ENCODE measurements at regions not wholly inside any gene's neighbourhood (a gene's known extent, or its start where the extent isn't known, plus 50 kb on each side); places are given as distances from the start of the nearest gene placed in this dataset.

DNA sequence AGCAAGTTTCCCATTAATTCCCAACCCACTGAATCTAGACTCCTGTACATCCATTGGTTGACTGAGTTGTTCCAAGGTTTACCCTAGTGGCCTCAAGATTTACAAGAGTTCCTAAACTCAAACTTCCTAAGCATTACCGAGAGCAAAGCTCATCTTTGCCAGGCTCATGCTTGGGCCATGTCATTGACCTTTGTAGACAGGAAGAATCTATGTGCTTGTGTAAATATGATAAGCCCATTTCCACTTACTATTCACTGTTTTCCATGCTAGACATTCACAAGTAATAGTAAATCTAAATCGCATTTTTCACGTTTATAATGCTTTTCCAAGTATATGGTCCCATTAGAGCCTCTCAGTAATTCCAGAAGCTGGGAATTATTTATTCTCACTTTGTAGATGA, 534.5 kb upstream of the CLINT1 start:
- no peak overlapping the region for H3K9ac ChIP-seq (ENCODE audit: insufficient read depth, low read length)
- TF ChIP-seq, protein P1, sequence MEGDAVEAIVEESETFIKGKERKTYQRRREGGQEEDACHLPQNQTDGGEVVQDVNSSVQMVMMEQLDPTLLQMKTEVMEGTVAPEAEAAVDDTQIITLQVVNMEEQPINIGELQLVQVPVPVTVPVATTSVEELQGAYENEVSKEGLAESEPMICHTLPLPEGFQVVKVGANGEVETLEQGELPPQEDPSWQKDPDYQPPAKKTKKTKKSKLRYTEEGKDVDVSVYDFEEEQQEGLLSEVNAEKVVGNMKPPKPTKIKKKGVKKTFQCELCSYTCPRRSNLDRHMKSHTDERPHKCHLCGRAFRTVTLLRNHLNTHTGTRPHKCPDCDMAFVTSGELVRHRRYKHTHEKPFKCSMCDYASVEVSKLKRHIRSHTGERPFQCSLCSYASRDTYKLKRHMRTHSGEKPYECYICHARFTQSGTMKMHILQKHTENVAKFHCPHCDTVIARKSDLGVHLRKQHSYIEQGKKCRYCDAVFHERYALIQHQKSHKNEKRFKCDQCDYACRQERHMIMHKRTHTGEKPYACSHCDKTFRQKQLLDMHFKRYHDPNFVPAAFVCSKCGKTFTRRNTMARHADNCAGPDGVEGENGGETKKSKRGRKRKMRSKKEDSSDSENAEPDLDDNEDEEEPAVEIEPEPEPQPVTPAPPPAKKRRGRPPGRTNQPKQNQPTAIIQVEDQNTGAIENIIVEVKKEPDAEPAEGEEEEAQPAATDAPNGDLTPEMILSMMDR (conservative IDR thresholded peaks at IDR 0.05 in 1 of 2, IDR thresholded peaks at IDR 0.05 in 1 of 2; ENCODE audit: low read depth in 1 of 2, low read length in 2 of 2), result no peak
- no peak for TF ChIP-seq EZH2 (IDR thresholded peaks at IDR 0.05; ENCODE audit: low read length, missing control alignments)
- no peaks in the 10 kb centered on the region for H3K79me2 ChIP-seq (ENCODE audit: control insufficient read depth, insufficient read depth, low read length)
- H3K36me3 ChIP-seq (ENCODE audit: control insufficient read depth, insufficient read depth, low read length), result no peaks in the 10 kb centered on the region
- H3K27ac ChIP-seq (ENCODE audit: insufficient read depth, low read length), result no peak overlapping the region
- H3K4me3 ChIP-seq (replicated peaks in 1 of 4; ENCODE audit: control extremely low read depth in 1 of 4, insufficient read depth in 1 of 4, low read depth in 3 of 4, low read length in 4 of 4), result no peak overlapping the region
- H4K20me1 ChIP-seq (ENCODE audit: control insufficient read depth, extremely low read depth, insufficient read depth, low read length), result no peaks in the 10 kb centered on the region
- no peaks in the 10 kb centered on the region for H3K27me3 ChIP-seq (ENCODE audit: control insufficient read depth, insufficient read depth, low read length)
- no peak overlapping the region for H2AFZ ChIP-seq (ENCODE audit: low read length)
- H3K4me2 ChIP-seq (ENCODE audit: extremely low read depth, insufficient read depth, low read length), result no peak overlapping the region
- H3K9me3 ChIP-seq (ENCODE audit: control insufficient read depth, insufficient read depth, low read depth, low read length), result no peaks in the 10 kb centered on the region
- DNase-seq (ENCODE audit: low read depth in 2 of 2), result no peak
- peaks cover 6% of the 10 kb centered on the region for H3K4me1 ChIP-seq (ENCODE audit: control insufficient read depth, extremely low read depth, insufficient read depth, low read length)

DNA sequence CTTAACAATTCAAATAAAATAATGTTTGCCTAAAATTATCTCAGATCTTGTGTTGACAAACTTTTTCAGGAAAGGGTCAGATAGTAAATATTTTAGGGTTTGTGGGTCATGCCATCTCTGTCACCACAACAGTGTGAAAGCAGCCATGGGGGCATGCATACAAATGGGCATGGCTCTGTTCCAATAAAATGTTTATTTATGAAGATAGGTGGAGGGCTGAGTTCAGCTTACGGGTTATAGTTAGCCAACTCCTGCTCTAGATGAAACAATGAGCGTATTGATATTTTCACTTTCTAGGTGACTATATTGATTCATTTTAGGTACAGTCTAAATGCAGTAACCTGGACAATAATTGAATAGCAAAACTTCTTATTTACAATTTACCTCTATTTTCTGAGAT, 533.8 kb upstream of the CLINT1 start:
- H2AFZ ChIP-seq (ENCODE audit: low read length), result no peak overlapping the region
- no peaks in the 10 kb centered on the region for H3K9me3 ChIP-seq (ENCODE audit: control insufficient read depth, insufficient read depth, low read depth, low read length)
- H3K27me3 ChIP-seq (ENCODE audit: control insufficient read depth, insufficient read depth, low read length), result no peaks in the 10 kb centered on the region
- TF ChIP-seq, protein P1 (conservative IDR thresholded peaks at IDR 0.05 in 1 of 2, IDR thresholded peaks at IDR 0.05 in 1 of 2; ENCODE audit: low read depth in 1 of 2, low read length in 2 of 2), result no peak
- no peak for TF ChIP-seq EZH2 (IDR thresholded peaks at IDR 0.05; ENCODE audit: low read length, missing control alignments)
- H3K4me3 ChIP-seq (replicated peaks in 1 of 4; ENCODE audit: control extremely low read depth in 1 of 4, insufficient read depth in 1 of 4, low read depth in 3 of 4, low read length in 4 of 4), result no peak overlapping the region
- no peaks in the 10 kb centered on the region for H3K79me2 ChIP-seq (ENCODE audit: control insufficient read depth, insufficient read depth, low read length)
- H3K27ac ChIP-seq (ENCODE audit: insufficient read depth, low read length), result no peak overlapping the region
- no peaks in the 10 kb centered on the region for H4K20me1 ChIP-seq (ENCODE audit: control insufficient read depth, extremely low read depth, insufficient read depth, low read length)
- H3K36me3 ChIP-seq (ENCODE audit: control insufficient read depth, insufficient read depth, low read length), result no peaks in the 10 kb centered on the region
- DNase-seq (ENCODE audit: low read depth in 2 of 2), result no peak
- no peak overlapping the region for H3K9ac ChIP-seq (ENCODE audit: insufficient read depth, low read length)
- peaks cover 6% of the 10 kb centered on the region for H3K4me1 ChIP-seq (ENCODE audit: control insufficient read depth, extremely low read depth, insufficient read depth, low read length)
- no peak overlapping the region for H3K4me2 ChIP-seq (ENCODE audit: extremely low read depth, insufficient read depth, low read length)

DNA sequence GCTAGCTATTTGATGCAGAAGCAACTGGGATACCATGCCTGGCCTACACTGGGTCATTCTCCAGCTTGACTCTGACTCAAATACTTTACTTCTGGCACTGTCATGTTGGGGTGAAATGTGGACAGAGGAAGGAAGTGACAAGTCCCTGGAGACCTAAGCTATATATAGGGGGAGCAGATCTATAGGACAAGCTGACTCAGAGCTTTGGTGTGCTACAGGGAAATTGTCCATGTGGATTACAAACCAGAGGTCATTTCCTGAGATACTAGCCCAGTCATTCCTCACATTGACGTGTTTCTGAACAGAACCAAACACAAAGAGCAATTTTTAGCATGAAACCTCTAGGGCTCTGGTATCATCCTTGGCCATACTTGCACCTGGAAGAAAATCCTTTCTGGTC, 531.6 kb upstream of the CLINT1 start:
- DNase-seq (ENCODE audit: low read depth in 2 of 2), result peak; percentile 43 to 66
- H3K9ac ChIP-seq (ENCODE audit: insufficient read depth, low read length), result no peak overlapping the region
- H3K27me3 ChIP-seq (ENCODE audit: control insufficient read depth, insufficient read depth, low read length), result no peaks in the 10 kb centered on the region
- no peaks in the 10 kb centered on the region for H4K20me1 ChIP-seq (ENCODE audit: control insufficient read depth, extremely low read depth, insufficient read depth, low read length)
- no peak overlapping the region for H3K4me3 ChIP-seq (replicated peaks in 1 of 4; ENCODE audit: control extremely low read depth in 1 of 4, insufficient read depth in 1 of 4, low read depth in 3 of 4, low read length in 4 of 4)
- no peaks in the 10 kb centered on the region for H3K9me3 ChIP-seq (ENCODE audit: control insufficient read depth, insufficient read depth, low read depth, low read length)
- no peaks in the 10 kb centered on the region for H3K36me3 ChIP-seq (ENCODE audit: control insufficient read depth, insufficient read depth, low read length)
- H3K27ac ChIP-seq (ENCODE audit: insufficient read depth, low read length), result no peak overlapping the region
- H2AFZ ChIP-seq (ENCODE audit: low read length), result no peak overlapping the region
- no peak overlapping the region for H3K4me2 ChIP-seq (ENCODE audit: extremely low read depth, insufficient read depth, low read length)
- no peaks in the 10 kb centered on the region for H3K79me2 ChIP-seq (ENCODE audit: control insufficient read depth, insufficient read depth, low read length)
- TF ChIP-seq EZH2 (IDR thresholded peaks at IDR 0.05; ENCODE audit: low read length, missing control alignments), result no peak
- TF ChIP-seq, protein P1 (conservative IDR thresholded peaks at IDR 0.05 in 1 of 2, IDR thresholded peaks at IDR 0.05 in 1 of 2; ENCODE audit: low read depth in 1 of 2, low read length in 2 of 2), result no peak
- H3K4me1 ChIP-seq (ENCODE audit: control insufficient read depth, extremely low read depth, insufficient read depth, low read length), result peaks cover 8% of the 10 kb centered on the region
